NCI-H1092 treated with DMSO at 0.1 percent for 48 hours (cell line): ENCODE measurements at regions not wholly inside any gene's neighbourhood (a gene's known extent, or its start where the extent isn't known, plus 50 kb on each side); places are given as distances from the start of the nearest gene placed in this dataset.
"Not testable (repeated sequence)": the region's sequence is repeated elsewhere in the genome, so short reads cannot be mapped to it uniquely, and the experiment has no call there.

Experiments used
- DNase-seq: peaks from one replicate; lab custom pipeline; 2025; lab: John Stamatoyannopoulos, UW

- no peak for DNase-seq
Observed at GRCh38 chr5:17690473-17690872, 56.2 kb downstream of the TAF11L14 start.

- DNase-seq: no peak
Observed at GRCh38 chr5:17691762-17692161, 57.5 kb downstream of the TAF11L14 start.

GRCh38 chr5:17694371-17694770, 60.1 kb downstream of the TAF11L14 start:
- no peak for DNase-seq

- no peak for DNase-seq
Observed at GRCh38 chr5:17694914-17695313, 60.7 kb downstream of the TAF11L14 start.

GRCh38 chr5:17696627-17697026, 62.4 kb downstream of the TAF11L14 start:
- no peak for DNase-seq

- no peak for DNase-seq
Observed at GRCh38 chr5:17697671-17698070, 63.4 kb downstream of the TAF11L14 start.

GRCh38 chr5:17709011-17709710, 74.9 kb downstream of the TAF11L14 start:
- no peak for DNase-seq

GRCh38 chr5:17713301-17713700, 79.0 kb downstream of the TAF11L14 start:
- no peak for DNase-seq

- no peak for DNase-seq
Observed at GRCh38 chr5:17714186-17714585, 79.9 kb downstream of the TAF11L14 start.

- DNase-seq: no peak
Observed at GRCh38 chr5:17719592-17719991, 85.3 kb downstream of the TAF11L14 start.

- peak; percentile 31 for DNase-seq
Observed at GRCh38 chr5:17720071-17720470, 85.8 kb downstream of the TAF11L14 start.

- DNase-seq: no peak
Observed at GRCh38 chr5:17723876-17724275, 89.6 kb downstream of the TAF11L14 start.

- DNase-seq: peak; percentile 46
Observed at GRCh38 chr5:17727098-17727497, 92.8 kb downstream of the TAF11L14 start.

- DNase-seq: no peak
Observed at GRCh38 chr5:17730421-17730820, 96.2 kb downstream of the TAF11L14 start.

GRCh38 chr5:17732351-17732923, 98.2 kb downstream of the TAF11L14 start:
- no peak for DNase-seq

- no peak for DNase-seq
Observed at GRCh38 chr5:17734011-17734410, 99.8 kb downstream of the TAF11L14 start.

- no peak for DNase-seq
Observed at GRCh38 chr5:17735761-17736160, 101.5 kb downstream of the TAF11L14 start.

- no peak for DNase-seq
Observed at GRCh38 chr5:17737092-17737491, 102.8 kb downstream of the TAF11L14 start.

GRCh38 chr5:17738446-17738845, 104.2 kb downstream of the TAF11L14 start:
- DNase-seq: no peak

GRCh38 chr5:17743580-17744435, 109.5 kb downstream of the TAF11L14 start:
- DNase-seq: no peak

- DNase-seq: no peak
Observed at GRCh38 chr5:17748201-17748600, 113.9 kb downstream of the TAF11L14 start.

- no peak for DNase-seq
Observed at GRCh38 chr5:17748941-17749340, 114.7 kb downstream of the TAF11L14 start.

GRCh38 chr5:17755406-17755805, 121.1 kb downstream of the TAF11L14 start:
- not testable (repeated sequence) for DNase-seq
